GM18873 (cell line): ENCODE measurements at regions not wholly inside any gene's neighbourhood (a gene's known extent, or its start where the extent isn't known, plus 50 kb on each side); places are given as distances from the start of the nearest gene placed in this dataset.

Experiments used
- ATAC-seq: cut with Tn5 transposase; IDR thresholded peaks from one replicate; pipeline ENCODE4 v1.9.1; 2021; ENCODE audit warnings: mild to moderate bottlenecking, moderate library complexity, moderate number of reproducible peaks; ENCODE audit not compliant: unreplicated experiment, low FRiP score

DNA sequence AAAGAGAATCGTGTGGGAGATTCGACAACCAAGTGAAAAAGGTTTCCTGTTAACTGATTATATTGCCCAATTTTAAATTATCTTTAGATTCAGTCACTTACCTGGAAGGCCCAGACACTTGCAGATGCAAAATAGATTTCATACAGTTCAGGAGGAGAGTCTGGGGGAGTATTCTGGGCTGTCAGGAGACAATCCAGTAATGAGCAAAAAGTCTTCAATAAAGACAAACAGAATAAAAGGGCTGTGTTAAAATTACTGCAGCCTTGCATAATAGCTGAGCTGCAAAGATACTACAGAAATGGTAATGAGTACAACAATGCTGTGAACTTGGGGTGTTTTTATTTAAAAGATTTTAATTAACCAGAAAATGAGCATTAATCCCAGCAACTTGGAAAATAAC, 303.6 kb downstream of the SP3 start:
- no peak for ATAC-seq

DNA sequence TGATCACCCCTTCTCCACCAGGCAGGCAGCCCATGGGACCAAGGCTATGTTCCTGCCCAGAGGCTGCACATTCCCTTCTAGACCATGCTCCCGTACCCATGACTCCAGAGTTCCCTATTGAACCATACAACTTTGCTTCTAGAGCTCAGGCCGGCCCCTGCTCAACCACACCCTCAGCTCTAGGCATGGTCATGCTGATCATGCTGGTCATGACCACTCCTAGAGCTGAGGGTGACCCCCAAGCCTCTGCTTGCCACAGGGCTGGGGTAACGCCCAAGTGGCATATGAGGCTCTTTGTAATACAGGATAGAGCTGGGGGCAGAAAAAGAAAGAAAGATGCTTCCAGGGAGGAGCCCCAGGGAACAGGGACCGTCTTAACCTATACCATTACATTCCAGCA, 301.8 kb downstream of the SP3 start:
- ATAC-seq: no peak

DNA sequence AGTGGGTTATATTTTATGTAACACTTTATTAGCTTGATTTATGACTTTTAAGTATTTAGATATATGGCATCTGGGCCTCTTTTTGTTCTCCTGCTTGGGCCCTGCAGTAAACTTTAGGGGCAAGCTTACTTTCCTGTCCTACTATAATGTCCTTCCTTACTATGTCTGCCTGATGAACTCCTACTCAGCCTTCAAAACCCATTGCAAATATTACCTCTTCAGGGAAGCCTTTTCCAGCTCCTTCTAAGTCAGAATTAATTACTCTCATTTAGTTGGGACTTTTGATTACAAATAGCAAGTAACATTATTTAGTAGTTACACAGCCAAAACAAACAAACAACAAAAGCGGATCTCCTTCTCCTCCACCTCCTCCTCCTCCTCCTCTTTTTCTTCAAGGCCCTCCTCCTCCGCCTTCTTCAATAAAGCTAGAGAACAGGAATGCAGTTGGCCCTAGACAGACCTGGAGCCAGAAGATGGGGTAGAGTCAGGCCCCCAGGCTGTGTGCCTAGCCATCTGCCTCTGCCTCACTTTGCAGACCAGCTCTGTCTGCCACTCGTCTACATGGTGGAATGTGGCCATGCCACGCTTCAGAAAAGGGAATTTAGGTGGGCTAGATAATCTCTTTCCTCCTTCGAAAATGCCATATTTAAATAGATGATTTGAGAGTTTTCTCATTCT, 301.2 kb downstream of the SP3 start:
- no peak for ATAC-seq

DNA sequence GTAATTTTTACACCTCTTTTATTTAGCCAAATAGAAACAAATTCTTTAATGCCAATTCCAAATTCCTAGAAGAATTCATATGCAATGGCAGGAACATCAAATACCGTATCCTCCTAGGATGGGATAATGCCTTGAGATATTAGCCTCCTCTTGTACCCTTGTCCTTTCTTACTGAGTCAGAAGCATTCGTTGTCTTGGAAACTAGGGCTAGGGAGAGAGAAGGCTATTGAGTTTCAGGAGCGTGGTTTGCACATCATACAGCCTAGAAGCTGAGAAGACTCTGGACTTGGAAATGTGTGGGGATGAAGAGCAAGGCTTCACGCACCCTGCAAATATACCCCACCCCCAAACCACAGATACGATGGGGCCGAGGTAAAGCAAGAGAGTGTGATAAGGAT, 300.7 kb downstream of the SP3 start:
- ATAC-seq: no peak

DNA sequence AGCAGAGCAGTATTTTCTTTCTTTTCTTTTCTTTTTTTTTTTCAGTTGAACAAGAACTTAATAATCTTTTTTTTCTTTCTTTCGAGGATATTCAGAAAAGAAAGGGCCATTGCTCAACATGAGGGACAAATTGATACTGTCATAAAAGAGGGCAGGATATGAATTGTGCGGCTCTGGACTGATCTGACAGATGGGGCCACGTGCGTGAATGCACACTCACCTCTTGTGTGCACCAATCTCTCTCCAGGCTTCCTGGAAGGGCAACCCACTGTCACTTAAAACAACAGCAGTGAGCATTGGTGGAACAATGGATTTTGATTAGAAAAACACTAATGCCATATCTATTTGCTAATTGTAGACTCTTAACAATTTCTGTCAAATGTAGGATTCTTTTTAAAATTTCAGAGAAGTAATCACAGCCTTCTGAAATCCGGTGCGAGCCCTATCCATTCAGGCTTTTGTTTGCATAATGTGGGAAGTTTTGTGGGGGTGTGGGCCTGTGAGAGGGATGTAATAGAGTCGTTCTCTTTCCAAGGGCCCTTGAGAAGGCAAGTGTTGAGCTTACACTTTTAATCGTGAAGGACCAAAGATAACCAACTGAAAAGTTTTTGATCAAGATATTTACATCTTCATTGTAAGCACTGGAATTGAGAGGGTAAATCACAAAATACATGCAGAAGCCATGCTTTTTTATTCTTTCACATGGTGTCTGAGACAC, 298.8 kb downstream of the SP3 start:
- ATAC-seq: no peak

DNA sequence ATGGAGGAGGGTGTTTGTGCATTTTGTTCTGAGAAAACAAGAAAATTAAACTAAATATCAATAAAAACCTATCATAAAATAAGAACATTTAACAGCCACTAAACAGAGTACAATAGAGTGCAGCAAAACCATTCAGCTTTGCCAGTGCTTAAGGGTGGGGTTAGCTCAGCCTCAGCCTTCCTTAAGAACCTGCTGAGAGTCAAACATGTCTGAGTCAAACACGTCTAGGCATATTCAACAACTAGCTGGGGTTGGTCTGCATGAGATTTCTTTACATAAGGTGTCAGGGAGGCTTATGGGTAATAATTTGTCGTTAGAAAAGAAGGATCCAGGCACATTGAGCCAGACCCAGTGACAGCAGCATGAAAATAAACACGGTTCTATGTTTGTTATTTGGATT, 298.2 kb downstream of the SP3 start:
- no peak for ATAC-seq

DNA sequence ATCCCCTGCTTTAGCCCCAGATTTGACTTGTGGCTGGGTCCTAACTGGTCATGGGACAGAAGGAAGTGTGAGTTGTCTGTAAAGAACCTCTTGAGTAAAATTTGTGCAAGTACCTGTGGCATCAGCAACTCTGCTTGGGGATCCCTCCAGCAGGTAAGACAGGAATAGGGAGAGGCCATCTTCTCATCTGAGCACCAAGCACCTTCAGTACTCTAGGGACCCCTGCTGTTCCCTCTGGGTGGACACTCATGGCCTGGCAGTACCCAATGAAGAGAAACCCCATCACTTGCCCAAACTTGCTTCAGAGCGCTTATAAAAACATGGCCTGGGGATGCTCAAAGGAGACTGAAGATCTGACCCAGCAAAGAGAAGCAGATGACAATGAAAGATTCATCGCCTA, 297.8 kb downstream of the SP3 start:
- ATAC-seq: no peak

DNA sequence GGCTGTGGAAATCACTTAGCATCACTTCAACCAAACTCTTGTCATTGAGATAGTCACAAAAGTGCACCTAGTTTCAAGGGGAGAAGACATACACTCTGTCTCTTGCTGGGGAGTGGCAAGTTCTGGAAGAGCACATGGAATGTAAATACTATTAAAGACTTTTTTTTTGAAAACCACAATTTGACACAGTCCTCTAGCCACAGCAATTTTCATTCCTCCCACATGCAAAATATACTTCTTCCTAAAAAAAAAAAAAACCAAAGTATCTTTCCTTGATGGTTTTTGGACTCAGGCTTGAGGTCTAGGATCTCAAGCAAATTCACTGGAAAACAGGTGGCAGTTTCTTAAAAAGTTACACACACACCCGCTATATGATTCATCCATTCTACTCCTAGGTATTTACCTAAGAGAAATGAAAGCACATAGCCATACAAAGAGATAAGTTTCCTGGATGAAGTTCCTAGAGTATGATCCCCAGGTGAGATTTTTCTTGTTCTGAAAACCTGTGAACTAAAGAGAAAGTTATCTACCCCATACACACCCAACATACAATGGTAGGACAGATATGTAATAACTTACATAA, 295.8 kb downstream of the SP3 start:
- no peak for ATAC-seq

DNA sequence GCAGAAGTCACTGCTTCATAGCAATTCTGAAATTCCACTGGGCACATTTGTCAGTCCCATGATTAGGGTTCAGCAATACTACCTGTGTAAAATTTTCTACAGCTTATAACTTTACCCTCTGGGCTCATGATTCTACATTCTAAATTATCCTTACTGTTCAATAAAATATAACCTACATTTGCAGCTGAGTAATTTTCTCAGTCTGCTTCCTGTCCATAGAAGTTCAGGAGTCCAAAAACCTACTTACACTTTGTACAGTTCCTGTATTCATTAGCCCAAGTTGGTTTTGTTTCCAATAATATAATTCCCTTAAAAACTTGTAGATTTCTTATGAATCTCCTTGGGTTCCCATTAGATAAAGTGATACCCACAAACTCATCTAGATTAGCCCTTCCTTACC, 295.3 kb downstream of the SP3 start:
- no peak for ATAC-seq

DNA sequence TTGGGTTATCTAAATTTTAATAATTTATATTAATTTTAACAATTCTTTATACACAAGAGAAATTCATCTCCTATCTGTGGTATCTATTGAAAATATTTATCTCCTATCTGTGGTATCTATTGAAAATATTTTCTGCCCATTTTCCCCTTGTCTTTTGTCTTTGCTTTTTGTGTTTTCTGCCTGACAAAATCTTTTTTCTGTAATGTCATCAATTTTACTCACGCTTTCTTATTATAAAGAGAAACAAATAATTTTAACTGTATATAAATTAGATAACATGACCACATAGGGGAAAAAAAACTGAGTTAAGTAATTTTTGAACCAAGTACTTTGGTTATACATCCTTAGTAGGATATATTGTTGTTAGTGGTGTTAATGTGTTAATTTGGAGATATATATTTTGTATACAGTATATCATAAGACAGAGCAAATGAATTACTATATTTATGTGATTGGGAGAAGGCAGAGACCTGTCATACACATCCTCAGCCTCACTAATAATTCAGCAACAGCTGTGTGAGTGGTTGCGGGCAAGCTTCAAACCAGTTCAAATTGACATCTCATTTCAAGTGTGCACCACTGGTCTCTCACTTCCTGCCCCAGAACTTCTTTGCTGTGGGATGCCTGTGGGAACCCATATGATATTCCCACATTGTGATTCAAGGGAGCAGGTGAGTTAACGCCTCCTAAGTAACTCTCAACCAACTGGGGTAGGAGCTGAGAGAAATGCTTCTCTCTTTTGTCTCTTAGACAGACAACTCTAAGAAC, 292.4 kb downstream of the SP3 start:
- no peak for ATAC-seq

DNA sequence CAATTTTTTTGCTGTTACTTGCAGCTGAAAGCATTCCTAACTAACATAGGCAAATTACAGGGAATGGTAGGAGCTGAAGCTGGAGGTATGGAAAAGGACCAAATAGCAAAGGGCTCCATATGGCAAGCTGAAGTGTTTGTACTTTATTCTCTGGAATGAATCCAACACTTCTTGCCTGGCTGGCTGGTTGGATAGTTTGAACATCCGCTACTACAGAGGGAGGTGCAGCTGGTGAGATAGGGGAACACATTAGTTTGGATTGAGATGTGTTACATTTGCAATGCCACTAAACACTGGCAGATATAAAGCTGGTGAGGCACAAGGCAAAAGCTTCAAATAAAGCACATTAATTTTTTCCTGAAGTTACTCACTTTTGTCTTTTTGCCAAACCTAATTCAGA, 291.5 kb downstream of the SP3 start:
- ATAC-seq: no peak

DNA sequence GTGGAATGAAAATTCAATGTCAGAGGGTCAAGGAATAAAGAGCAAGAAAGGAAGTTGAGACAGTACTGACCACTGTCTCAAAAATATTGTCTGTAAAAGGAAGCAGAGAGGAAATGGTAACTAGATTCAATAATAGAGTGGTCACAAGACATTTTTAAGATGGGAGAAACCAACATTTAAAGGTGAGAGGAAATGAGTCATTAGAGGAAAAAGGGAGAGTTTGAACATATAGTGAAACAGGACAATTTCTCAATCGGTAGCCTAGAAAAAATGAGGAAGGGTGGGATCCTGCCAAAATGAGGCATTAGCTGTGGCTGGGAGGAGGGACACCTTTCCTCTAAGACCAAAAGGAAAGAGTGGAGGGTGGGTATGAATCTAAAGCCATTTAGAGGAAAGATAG, 288.5 kb downstream of the SP3 start:
- ATAC-seq: no peak

DNA sequence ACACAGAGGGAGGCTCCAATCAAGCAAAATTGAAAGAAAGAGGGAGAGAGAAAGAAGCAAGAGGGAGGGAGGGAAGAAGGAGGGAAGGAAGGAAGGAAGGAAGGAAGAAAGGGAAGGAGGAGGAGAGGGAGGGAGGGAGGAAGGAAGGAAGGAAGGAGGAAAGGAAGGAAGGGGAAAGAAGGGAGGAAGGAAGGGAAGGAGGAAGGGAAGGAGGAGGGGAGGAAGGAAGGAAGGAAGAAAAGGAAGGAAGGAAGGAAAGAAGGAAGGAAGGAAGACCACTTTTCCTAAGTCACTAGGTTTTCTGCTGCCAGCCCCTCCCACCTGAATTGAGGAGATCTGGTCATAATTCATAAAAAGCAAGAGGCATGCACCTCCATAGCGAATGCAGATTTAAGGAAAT, 287.0 kb downstream of the SP3 start:
- no peak for ATAC-seq

DNA sequence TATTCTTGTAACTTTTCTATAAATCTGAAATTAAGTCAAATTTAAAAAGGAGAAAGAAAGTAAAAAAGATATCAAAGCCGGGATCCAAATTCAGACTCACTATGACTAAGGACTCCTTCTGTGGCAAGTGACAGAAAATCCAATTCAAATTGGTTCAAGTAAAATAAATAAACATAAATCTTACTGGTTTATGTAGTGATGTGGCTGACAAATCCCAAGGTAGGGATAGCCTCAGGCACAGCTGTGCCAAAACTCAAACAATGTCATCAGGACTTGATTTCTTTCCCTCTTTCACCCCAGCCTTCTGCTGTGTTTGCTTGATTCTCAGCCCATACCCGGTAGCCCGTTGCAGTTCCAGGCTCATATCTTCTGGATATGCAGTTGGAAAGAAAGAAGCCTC, 284.6 kb downstream of the SP3 start:
- no peak for ATAC-seq

DNA sequence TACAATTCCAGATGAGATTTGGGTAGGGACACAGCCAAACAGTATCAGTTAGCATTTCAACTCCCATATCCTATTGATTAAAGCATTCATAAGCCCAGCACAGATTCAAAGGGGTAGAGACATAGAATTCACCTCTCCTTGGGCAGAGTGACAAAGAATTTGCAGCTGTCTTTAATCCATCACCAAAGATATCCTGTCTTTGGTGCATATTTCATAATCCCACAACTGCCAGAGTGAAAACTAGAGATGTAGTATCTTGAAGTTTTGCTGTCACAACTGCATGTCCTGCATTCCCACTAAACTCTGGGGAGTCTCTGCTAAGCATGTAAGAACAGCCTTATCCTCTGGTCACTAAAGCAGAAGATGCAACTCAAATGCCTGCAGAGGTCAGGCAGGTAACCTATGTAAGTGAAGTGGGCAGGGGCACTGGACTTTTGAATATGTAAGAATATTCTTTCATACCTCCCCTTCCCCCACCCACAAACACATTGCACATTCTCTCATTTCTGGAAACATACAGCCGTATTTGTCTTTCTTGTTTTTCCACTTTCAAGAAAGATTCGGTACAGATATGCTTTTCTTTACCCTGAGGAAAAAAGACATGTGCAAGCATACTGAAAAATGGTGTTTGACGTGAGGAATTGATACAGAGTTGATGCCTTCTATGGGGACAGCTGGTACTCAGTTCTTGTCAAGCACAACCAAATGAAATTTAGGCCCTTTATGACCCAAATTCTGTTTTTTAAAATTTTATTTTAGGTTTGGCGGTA, 283.1 kb downstream of the SP3 start:
- ATAC-seq: no peak

DNA sequence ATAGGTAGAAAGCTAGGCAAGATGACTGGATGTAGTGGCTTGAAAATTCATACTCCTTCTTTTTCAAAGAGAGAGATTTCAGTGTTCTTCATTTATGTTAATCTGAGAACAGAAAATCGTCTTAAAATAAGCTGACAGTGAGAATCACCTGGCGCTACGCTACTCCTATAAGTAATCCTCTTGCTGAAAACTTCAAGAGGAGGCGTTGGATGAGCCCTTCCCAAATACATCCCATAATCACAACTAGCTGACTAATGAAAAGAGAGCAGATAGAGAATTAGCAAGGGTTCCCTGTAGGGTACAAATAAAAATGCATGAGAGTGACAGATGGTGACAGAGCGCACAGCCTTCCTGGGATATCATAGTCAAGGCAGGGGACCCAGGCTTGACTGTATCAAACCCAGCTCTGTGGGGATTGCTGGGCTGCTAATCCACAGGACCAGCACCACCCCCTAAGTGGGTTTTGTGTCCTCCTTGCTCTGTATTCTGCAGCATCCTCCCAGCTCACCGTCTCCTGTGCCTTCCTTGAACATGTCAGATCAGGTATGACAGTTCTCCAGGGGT, 280.2 kb downstream of the SP3 start:
- no peak for ATAC-seq

DNA sequence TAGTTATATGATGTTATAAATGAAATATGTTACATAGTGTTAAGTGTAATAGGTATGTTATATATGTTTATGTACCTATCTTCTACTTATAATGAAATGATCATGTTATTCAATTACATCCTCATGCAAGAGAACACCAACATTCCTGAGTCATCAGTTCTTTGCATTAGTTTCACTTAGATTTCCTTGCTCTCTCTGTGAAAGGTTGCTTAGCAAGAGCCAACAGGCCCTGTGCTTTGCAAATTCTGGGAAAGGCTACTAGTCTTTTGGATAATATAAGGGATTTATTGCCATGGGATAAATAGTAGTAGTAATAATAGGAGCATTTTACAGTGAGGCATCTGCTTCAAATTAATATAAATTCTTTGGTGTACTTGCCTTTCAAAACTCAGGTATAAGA, 274.8 kb downstream of the SP3 start:
- no peak for ATAC-seq

DNA sequence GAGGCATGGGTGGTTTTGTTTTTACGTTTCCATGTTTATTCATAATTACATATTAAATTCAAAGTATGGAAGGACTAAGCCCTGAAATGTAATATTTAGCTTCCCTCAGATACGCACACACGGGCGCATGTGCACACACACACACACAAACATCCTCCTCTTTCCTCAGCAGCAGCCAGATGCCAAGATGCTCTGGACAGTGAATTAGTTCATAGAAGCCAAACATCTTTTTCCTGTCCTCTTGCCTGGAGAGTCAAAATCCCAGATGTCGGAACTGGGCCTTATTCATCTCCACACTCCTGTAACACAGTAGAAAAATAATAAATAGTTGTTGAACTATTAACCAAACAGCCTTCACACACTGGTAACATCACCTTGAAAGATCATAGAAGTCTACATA, 273.1 kb downstream of the SP3 start:
- no peak for ATAC-seq

DNA sequence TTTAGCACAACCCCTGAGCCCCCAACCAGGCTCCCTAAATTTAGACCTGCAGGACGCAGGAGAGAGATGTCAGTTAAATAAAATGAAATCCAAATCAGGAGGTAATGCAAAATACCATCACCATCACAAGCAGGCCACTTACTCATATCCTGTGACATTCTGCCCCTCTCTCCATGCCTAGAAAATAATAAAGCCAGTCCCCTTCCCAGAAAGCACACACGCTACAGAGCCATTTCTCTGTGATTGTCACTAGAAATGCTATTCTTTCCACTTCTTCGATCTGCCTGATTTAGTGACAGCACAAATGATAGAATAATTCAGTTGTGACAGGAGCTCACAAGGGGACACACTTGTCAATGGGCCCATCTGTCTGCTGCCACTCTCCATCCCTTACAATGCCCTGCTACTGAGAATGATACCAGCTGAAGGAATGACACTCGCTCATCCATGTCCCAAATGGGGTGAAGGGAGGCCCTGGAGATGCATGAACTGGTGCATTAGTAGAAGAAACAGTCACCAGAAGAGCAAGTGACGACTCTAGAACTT, 272.1 kb downstream of the SP3 start:
- no peak for ATAC-seq

DNA sequence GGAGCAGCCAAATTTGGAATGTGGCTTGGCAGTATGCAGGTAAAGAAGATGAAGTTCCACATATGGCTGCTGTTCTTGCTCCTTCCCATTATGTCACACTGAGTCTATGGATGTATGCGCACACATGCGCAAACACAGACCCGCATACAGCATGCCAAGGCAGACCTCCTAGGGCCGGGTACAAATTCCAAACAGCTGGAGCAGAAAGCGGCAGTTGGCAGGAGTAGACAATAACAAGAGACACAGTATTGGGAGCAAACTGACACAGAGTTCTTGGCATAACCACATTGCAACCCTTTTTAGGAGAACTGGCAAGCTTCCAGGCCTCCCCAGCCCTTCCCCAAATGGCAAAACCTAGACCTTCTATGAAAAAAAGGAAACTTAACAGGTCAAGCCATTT, 268.9 kb downstream of the SP3 start:
- ATAC-seq: no peak
